Spleen (tissue), 7 donors: ENCODE measurements at regions not wholly inside any gene's neighbourhood (a gene's known extent, or its start where the extent isn't known, plus 50 kb on each side); places are given as distances from the start of the nearest gene placed in this dataset.

Source experiments
- CTCF ChIP-seq, 11 experiments: fragments of 200-600 bp in 7 of 11; fragments of 450-650 bp in 4 of 11; sonication (generic) in 4 of 11; IDR thresholded peaks in 8 of 11; conservative IDR thresholded peaks in 3 of 11; 1 replicate in 7 of 11; 2 replicates in 4 of 11; pipeline versions ENCODE4 v1.4.0 to v1.8.0; 2016 to 2021; ENCODE audit warnings: antibody characterized with exemption in 11 of 11, inconsistent platforms in 4 of 11, mild to moderate bottlenecking in 1 of 11
- POLR2AphosphoS5 ChIP-seq, 3 donors: sonication (generic); formaldehyde crosslinking; IDR thresholded peaks; one replicate each; pipeline ENCODE4 v1.5.1; 2017; ENCODE audit warnings: antibody characterized with exemption in 3 of 3
- donor health status: DM: no; HTN: no; CAD: no; lungs with moderate emphysema.
- donor health status: DM: no; HTN: no; CAD: no.
- donor health status: DM: no; HTN: no; CAD: no.

GRCh38 chr5:33043343-33043997, 332.3 kb downstream of the NPR3 start:
- TF ChIP-seq CTCF (IDR thresholded peaks at IDR 0.05 in 8 of 11, conservative IDR thresholded peaks at IDR 0.05 in 3 of 11) (no peak), POLR2AphosphoS5 (IDR thresholded peaks at IDR 0.05) (no peak)
